IMR-90 (cell line): ENCODE measurements at regions not wholly inside any gene's neighbourhood (a gene's known extent, or its start where the extent isn't known, plus 50 kb on each side); places are given as distances from the start of the nearest gene placed in this dataset.
"Not testable (repeated sequence)": the region's sequence is repeated elsewhere in the genome, so short reads cannot be mapped to it uniquely, and the experiment has no call there.

Experiments used
- POLR2A ChIP-seq: IDR thresholded peaks from 2 replicates; pipeline ENCODE4 v1.6.1; 2012; ENCODE audit warnings: mild to moderate bottlenecking, low read depth, low read length
- TF ChIP-seq, protein P1 (sequence below): conservative IDR thresholded peaks from 2 replicates; pipeline ENCODE4 v1.5.1; 2012; ENCODE audit warnings: mild to moderate bottlenecking, low read depth, low read length, improper control_type of control experiment

GRCh38 chr4:9556076-9556475 is 111.9 kb downstream of the DEFB131A start:
- not testable (repeated sequence) for TF ChIP-seq POLR2A
- TF ChIP-seq, protein P1, sequence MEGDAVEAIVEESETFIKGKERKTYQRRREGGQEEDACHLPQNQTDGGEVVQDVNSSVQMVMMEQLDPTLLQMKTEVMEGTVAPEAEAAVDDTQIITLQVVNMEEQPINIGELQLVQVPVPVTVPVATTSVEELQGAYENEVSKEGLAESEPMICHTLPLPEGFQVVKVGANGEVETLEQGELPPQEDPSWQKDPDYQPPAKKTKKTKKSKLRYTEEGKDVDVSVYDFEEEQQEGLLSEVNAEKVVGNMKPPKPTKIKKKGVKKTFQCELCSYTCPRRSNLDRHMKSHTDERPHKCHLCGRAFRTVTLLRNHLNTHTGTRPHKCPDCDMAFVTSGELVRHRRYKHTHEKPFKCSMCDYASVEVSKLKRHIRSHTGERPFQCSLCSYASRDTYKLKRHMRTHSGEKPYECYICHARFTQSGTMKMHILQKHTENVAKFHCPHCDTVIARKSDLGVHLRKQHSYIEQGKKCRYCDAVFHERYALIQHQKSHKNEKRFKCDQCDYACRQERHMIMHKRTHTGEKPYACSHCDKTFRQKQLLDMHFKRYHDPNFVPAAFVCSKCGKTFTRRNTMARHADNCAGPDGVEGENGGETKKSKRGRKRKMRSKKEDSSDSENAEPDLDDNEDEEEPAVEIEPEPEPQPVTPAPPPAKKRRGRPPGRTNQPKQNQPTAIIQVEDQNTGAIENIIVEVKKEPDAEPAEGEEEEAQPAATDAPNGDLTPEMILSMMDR = not testable (repeated sequence)
